SK-N-SH treated with all-trans-retinoic acid at 6 μM for 48 hours (cell line): ENCODE measurements at regions not wholly inside any gene's neighbourhood (a gene's known extent, or its start where the extent isn't known, plus 50 kb on each side); places are given as distances from the start of the nearest gene placed in this dataset.

Experiments used
- ARNTL ChIP-seq: fragments of 450-650 bp; formaldehyde crosslinking; IDR thresholded peaks from 2 replicates; pipeline ENCODE4 v1.5.0; 2020; ENCODE audit warnings: low read depth, mild to moderate bottlenecking, moderate library complexity, borderline replicate concordance
- GLIS3 ChIP-seq: fragments of 250-450 bp; sonication (Bioruptor Pico); IDR thresholded peaks from 2 replicates; pipeline ENCODE4 v1.5.0; 2020; ENCODE audit warnings: mild to moderate bottlenecking, moderate library complexity
- PATZ1 ChIP-seq: fragments of 250-450 bp; sonication (Bioruptor Pico); IDR thresholded peaks from 2 replicates; pipeline ENCODE4 v1.8.0; 2020; ENCODE audit warnings: mild to moderate bottlenecking, moderate library complexity, borderline replicate concordance
- POU6F1 ChIP-seq: fragments of 250-450 bp; sonication (Bioruptor Pico); IDR thresholded peaks from 2 replicates; pipeline ENCODE4 v1.8.0; 2021; ENCODE audit warnings: low read depth, mild to moderate bottlenecking, moderate library complexity, borderline replicate concordance
- SNAI2 ChIP-seq: fragments of 250-450 bp; sonication (Bioruptor Pico); IDR thresholded peaks from 2 replicates; pipeline ENCODE4 v1.5.0; 2020; ENCODE audit warnings: mild to moderate bottlenecking, moderate library complexity
- TCF4 ChIP-seq: fragments of 250-450 bp; sonication (Bioruptor Pico); IDR thresholded peaks from 2 replicates; pipeline ENCODE4 v1.8.0; 2021; ENCODE audit warnings: mild to moderate bottlenecking, moderate library complexity, borderline replicate concordance
- ZC3H10 ChIP-seq: fragments of 250-450 bp; sonication (Bioruptor Pico); IDR thresholded peaks from 2 replicates; pipeline ENCODE4 v1.5.1; 2021; ENCODE audit warnings: mild to moderate bottlenecking, moderate library complexity
- ZFP3 ChIP-seq: fragments of 250-450 bp; sonication (Bioruptor Pico); IDR thresholded peaks from 2 replicates; pipeline ENCODE4 v1.5.0; 2020; ENCODE audit warnings: mild to moderate bottlenecking, moderate library complexity
- ZNF70 ChIP-seq: fragments of 450-650 bp; formaldehyde crosslinking; IDR thresholded peaks from 2 replicates; pipeline ENCODE4 v1.5.0; 2020; ENCODE audit warnings: mild to moderate bottlenecking, moderate library complexity
- ZNF8 ChIP-seq: fragments of 450-650 bp; formaldehyde crosslinking; IDR thresholded peaks from 2 replicates; pipeline ENCODE4 v1.5.0; 2020; ENCODE audit warnings: mild to moderate bottlenecking, moderate library complexity

GRCh38 chr15:35810007-35810406 is 264.0 kb upstream of the DPH6 start:
- no peak for TF ChIP-seq PATZ1 (CRISPR knock-in tag)
- TF ChIP-seq TCF4 (CRISPR knock-in tag) = peak; percentile 79
- TF ChIP-seq POU6F1 = no peak
- TF ChIP-seq ZFP3 (CRISPR knock-in tag) = no peak
- TF ChIP-seq ZNF70 (CRISPR knock-in tag) = no peak
- TF ChIP-seq SNAI2 (CRISPR knock-in tag) = no peak
- TF ChIP-seq ARNTL (CRISPR knock-in tag) = no peak
- TF ChIP-seq ZNF8 (CRISPR knock-in tag) = no peak
- no peak for TF ChIP-seq GLIS3 (CRISPR knock-in tag)
- no peak for TF ChIP-seq ZC3H10
